ENCODE measurements at regions not wholly inside any gene's neighbourhood (a gene's known extent, or its start where the extent isn't known, plus 50 kb on each side); places are given as distances from the start of the nearest gene placed in this dataset.

- Mint-ChIP-seq H3K36me3 (no peaks in the 10 kb centered on the region), H3K27me3 (ENCODE audit: low read depth) (no peaks in the 10 kb centered on the region), H3K4me1 (peaks cover 2% of the 10 kb centered on the region), H3K9me3 (no peaks in the 10 kb centered on the region), H3K4me3 (no peak overlapping the region), H3K27ac (no peak overlapping the region)
- DNase-seq (ENCODE audit: low spot score in 2 of 2, unreplicated experiment in 2 of 2): no peak
- no peak for TF ChIP-seq CTCF (IDR thresholded peaks at IDR 0.05; ENCODE audit: unreplicated experiment)
Observed at GRCh38 chr18:42670860-42671259, 444.6 kb downstream of the RIT2 start.

- no peak overlapping the region for H3K27ac Mint-ChIP-seq
- H3K9me3 Mint-ChIP-seq: peaks cover 4% of the 10 kb centered on the region
- H3K27me3 Mint-ChIP-seq (ENCODE audit: low read depth): no peaks in the 10 kb centered on the region
- no peaks in the 10 kb centered on the region for H3K36me3 Mint-ChIP-seq
- H3K4me3 Mint-ChIP-seq: no peak overlapping the region
- DNase-seq (ENCODE audit: low spot score in 2 of 2, unreplicated experiment in 2 of 2): no peak
- TF ChIP-seq CTCF (IDR thresholded peaks at IDR 0.05; ENCODE audit: unreplicated experiment): no peak
- H3K4me1 Mint-ChIP-seq: peaks cover 2% of the 10 kb centered on the region
Observed at GRCh38 chr18:42675810-42676209, 439.7 kb downstream of the RIT2 start.

GRCh38 chr18:42683094-42683493 lies 432.4 kb downstream of the RIT2 start:
- no peaks in the 10 kb centered on the region for H3K27me3 Mint-ChIP-seq (ENCODE audit: low read depth)
- TF ChIP-seq CTCF (IDR thresholded peaks at IDR 0.05; ENCODE audit: unreplicated experiment): no peak
- peaks cover 54% of the 10 kb centered on the region for H3K9me3 Mint-ChIP-seq
- no peak overlapping the region for H3K4me3 Mint-ChIP-seq
- H3K27ac Mint-ChIP-seq: no peak overlapping the region
- H3K4me1 Mint-ChIP-seq: no peaks in the 10 kb centered on the region
- no peak for DNase-seq (ENCODE audit: low spot score in 2 of 2, unreplicated experiment in 2 of 2)
- peaks cover 22% of the 10 kb centered on the region for H3K36me3 Mint-ChIP-seq

- Mint-ChIP-seq H3K4me1 (no peaks in the 10 kb centered on the region), H3K4me3 (no peak overlapping the region), H3K9me3 (peaks cover 26% of the 10 kb centered on the region), H3K36me3 (peaks cover 5% of the 10 kb centered on the region), H3K27me3 (ENCODE audit: low read depth) (no peaks in the 10 kb centered on the region), H3K27ac (no peak overlapping the region)
- DNase-seq (ENCODE audit: low spot score in 2 of 2, unreplicated experiment in 2 of 2): no peak
- no peak for TF ChIP-seq CTCF (IDR thresholded peaks at IDR 0.05; ENCODE audit: unreplicated experiment)
Observed at GRCh38 chr18:42689310-42689709, 426.2 kb downstream of the RIT2 start.
